Stimulated activated CD4-positive, alpha-beta T cell treated with anti-CD3 and anti-CD28 coated beads, Interleukin-2, amount 100 ng/mL, for 4 hours (primary cell): ENCODE measurements at regions not wholly inside any gene's neighbourhood (a gene's known extent, or its start where the extent isn't known, plus 50 kb on each side); places are given as distances from the start of the nearest gene placed in this dataset.

Source experiments
- DNase-seq: peaks from one replicate; pipeline ENCODE4 v3.0.0-alpha.2; 2020; ENCODE audit warnings: low read depth

GRCh38 chr2:145197944-145198343 is 678.0 kb upstream of the ZEB2 start:
- no peak for DNase-seq

- no peak for DNase-seq
Observed at GRCh38 chr2:145194673-145195072, 674.8 kb upstream of the ZEB2 start.

GRCh38 chr2:145190031-145190703 is 670.2 kb upstream of the ZEB2 start:
- DNase-seq: no peak

- DNase-seq: no peak
Observed at GRCh38 chr2:145186303-145186702, 666.4 kb upstream of the ZEB2 start.

- DNase-seq: no peak
Observed at GRCh38 chr2:145185696-145186095, 665.8 kb upstream of the ZEB2 start.

- no peak for DNase-seq
Observed at GRCh38 chr2:145184741-145185651, 665.1 kb upstream of the ZEB2 start.

- no peak for DNase-seq
Observed at GRCh38 chr2:145169285-145169684, 649.4 kb upstream of the ZEB2 start.

GRCh38 chr2:145168091-145168490 is 648.2 kb upstream of the ZEB2 start:
- DNase-seq: no peak

- no peak for DNase-seq
Observed at GRCh38 chr2:145166731-145167302, 646.9 kb upstream of the ZEB2 start.

- no peak for DNase-seq
Observed at GRCh38 chr2:145161656-145162055, 641.7 kb upstream of the ZEB2 start.

GRCh38 chr2:145160855-145161254 is 640.9 kb upstream of the ZEB2 start:
- no peak for DNase-seq

- no peak for DNase-seq
Observed at GRCh38 chr2:145159676-145160075, 639.8 kb upstream of the ZEB2 start.

- no peak for DNase-seq
Observed at GRCh38 chr2:145157741-145158591, 638.0 kb upstream of the ZEB2 start.

- DNase-seq: no peak
Observed at GRCh38 chr2:145157036-145157675, 637.2 kb upstream of the ZEB2 start.

- DNase-seq: no peak
Observed at GRCh38 chr2:145156199-145156598, 636.3 kb upstream of the ZEB2 start.

GRCh38 chr2:145155196-145155595 is 635.3 kb upstream of the ZEB2 start:
- DNase-seq: no peak

GRCh38 chr2:145154731-145155130 is 634.8 kb upstream of the ZEB2 start:
- DNase-seq: no peak

- no peak for DNase-seq
Observed at GRCh38 chr2:145146691-145147090, 626.8 kb upstream of the ZEB2 start.

- DNase-seq: no peak
Observed at GRCh38 chr2:145144131-145144728, 624.3 kb upstream of the ZEB2 start.

- DNase-seq: no peak
Observed at GRCh38 chr2:145141981-145142380, 622.1 kb upstream of the ZEB2 start.

- no peak for DNase-seq
Observed at GRCh38 chr2:145140658-145141057, 620.7 kb upstream of the ZEB2 start.
